ENCODE measurements at regions not wholly inside any gene's neighbourhood (a gene's known extent, or its start where the extent isn't known, plus 50 kb on each side); places are given as distances from the start of the nearest gene placed in this dataset.

DNA sequence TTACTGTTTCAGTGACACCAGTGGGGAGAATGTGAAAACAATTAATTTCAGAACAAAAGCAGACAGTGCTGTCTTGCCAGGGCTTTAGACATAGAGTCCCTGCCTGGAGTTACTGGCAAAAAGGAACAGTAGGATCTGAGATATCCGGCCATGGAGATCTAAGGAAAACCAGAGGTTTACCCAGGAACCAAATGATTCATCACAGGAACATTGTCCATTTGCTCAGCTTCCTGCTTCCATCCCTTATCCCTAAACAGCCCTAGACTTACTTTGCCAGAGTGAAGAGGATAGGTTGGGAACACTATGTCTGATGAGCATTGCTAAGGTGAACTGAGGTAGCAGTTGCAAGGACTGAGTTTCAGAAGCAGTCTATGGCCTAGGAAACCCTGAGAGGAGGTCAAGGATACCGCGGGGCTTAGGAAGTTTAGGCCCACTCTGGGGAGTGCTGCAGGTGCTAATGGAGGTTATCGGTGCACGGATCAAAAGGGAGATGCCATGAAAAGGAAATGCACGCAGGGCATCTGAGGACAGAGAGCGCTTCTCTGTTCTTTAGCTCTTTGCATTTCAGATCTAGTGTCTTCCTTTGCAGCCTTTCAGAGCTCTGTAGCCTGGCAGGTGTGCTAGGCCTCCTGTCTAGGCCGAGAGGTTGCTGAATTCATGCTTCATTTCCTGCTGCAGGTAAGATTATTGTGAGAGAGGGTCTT is 223.9 kb downstream of the CDCA7 start:
- no peaks in the 10 kb centered on the region for H3K27me3 ChIP-seq (ENCODE audit: low read depth, low read length)
- H3K4me1 ChIP-seq (ENCODE audit: control insufficient read depth in 1 of 2, insufficient read depth in 2 of 2, low read length in 2 of 2): no peaks in the 10 kb centered on the region
- no peaks in the 10 kb centered on the region for H3K9me3 ChIP-seq (ENCODE audit: control insufficient read depth in 1 of 2, low read length in 2 of 2)
- H3K27ac ChIP-seq (ENCODE audit: low read length): no peak overlapping the region
- H3K36me3 ChIP-seq (ENCODE audit: control insufficient read depth in 1 of 2, insufficient read depth in 2 of 2, low read length in 2 of 2): no peaks in the 10 kb centered on the region
- no peak overlapping the region for H3K4me3 ChIP-seq (ENCODE audit: low read depth in 1 of 2, low read length in 2 of 2)

DNA sequence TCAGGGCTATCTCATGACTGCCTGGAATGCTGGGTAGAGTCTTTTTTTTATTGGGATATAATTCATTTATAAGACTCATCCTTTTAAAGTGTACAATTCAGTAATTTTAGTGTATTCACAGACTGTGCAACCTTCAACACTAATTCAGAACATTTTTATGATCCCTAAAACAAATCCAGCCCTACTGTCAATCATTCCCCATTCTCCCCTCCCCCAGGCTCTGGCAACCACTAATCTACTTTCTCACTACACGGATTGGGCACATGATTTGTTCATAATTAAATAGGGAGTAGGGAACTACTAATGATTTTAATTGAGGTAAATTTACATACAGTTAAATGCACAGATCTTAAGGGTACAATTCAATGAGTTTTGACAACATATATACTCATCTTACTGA is 225.7 kb downstream of the CDCA7 start:
- no peaks in the 10 kb centered on the region for H3K27me3 ChIP-seq (ENCODE audit: low read depth, low read length)
- H3K4me1 ChIP-seq (ENCODE audit: control insufficient read depth in 1 of 2, insufficient read depth in 2 of 2, low read length in 2 of 2): no peaks in the 10 kb centered on the region
- H3K36me3 ChIP-seq (ENCODE audit: control insufficient read depth in 1 of 2, insufficient read depth in 2 of 2, low read length in 2 of 2): no peaks in the 10 kb centered on the region
- no peak overlapping the region for H3K27ac ChIP-seq (ENCODE audit: low read length)
- H3K4me3 ChIP-seq (ENCODE audit: low read depth in 1 of 2, low read length in 2 of 2): no peak overlapping the region
- H3K9me3 ChIP-seq (ENCODE audit: control insufficient read depth in 1 of 2, low read length in 2 of 2): no peaks in the 10 kb centered on the region

DNA sequence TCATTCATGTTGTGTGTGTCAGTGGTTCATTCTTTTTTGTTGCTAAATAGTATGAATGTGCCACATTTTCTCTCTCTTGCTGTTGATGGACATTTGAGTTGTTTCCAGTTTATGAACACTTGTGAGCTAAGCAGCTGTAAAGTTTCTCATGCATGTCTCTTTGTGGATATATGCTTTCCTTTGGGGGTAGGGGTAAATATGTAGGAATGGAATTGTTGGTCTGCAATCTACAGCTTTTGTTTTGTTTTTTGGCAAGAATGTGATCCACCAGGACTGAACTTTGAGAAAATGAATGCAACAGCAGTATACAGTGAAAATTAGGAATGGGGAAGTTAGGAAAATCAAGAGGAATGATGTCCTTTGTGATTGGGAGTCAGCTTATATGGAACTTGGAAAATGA is 226.3 kb downstream of the CDCA7 start:
- Histone ChIP-seq H3K36me3 (ENCODE audit: control insufficient read depth in 1 of 2, insufficient read depth in 2 of 2, low read length in 2 of 2) (no peaks in the 10 kb centered on the region), H3K27me3 (ENCODE audit: low read depth, low read length) (no peaks in the 10 kb centered on the region), H3K4me3 (ENCODE audit: low read depth in 1 of 2, low read length in 2 of 2) (no peak overlapping the region), H3K4me1 (ENCODE audit: control insufficient read depth in 1 of 2, insufficient read depth in 2 of 2, low read length in 2 of 2) (no peaks in the 10 kb centered on the region), H3K9me3 (ENCODE audit: control insufficient read depth in 1 of 2, low read length in 2 of 2) (no peaks in the 10 kb centered on the region), H3K27ac (ENCODE audit: low read length) (no peak overlapping the region)

DNA sequence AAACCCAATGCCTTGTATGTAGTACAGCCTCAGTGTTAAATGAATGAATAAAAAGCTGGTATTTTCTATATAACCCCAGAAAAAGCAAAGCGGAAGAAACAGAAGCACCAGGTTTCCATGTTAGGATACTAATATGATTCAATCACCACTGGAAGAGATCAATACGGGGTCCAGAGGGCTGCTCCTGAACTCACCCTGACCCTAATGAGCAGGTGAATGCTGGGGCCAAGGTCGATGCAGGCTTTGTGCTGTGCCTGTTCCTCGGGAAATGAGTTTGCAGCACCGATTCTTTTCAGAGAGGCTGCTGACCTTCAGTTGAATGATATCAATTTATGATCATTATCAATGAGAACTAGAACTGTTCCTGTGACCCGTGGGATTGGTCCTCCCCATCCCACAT is 228.5 kb downstream of the CDCA7 start:
- H3K36me3 ChIP-seq (ENCODE audit: control insufficient read depth in 1 of 2, insufficient read depth in 2 of 2, low read length in 2 of 2): no peaks in the 10 kb centered on the region
- no peak overlapping the region for H3K27ac ChIP-seq (ENCODE audit: low read length)
- no peaks in the 10 kb centered on the region for H3K4me1 ChIP-seq (ENCODE audit: control insufficient read depth in 1 of 2, insufficient read depth in 2 of 2, low read length in 2 of 2)
- H3K4me3 ChIP-seq (ENCODE audit: low read depth in 1 of 2, low read length in 2 of 2): no peak overlapping the region
- no peaks in the 10 kb centered on the region for H3K27me3 ChIP-seq (ENCODE audit: low read depth, low read length)
- no peaks in the 10 kb centered on the region for H3K9me3 ChIP-seq (ENCODE audit: control insufficient read depth in 1 of 2, low read length in 2 of 2)

DNA sequence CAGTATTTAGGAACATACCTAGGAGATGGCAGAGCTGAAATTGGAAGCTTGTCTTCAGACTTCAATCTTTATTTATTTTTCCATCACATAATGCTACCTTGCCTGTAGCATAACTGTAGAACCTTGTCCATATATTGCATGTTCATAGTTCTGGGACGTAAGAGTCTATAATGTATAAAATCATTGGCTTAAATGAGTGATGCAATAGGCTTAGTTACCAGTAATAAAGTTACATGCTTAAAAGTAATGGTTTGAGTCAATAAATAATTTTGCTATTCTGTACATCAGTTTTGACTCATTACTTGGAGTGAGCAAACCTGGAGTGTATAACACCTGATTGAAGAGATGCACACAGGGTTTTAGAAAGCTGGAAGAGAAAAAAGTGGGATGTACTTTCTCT is 229.3 kb downstream of the CDCA7 start:
- Histone ChIP-seq H3K4me1 (ENCODE audit: control insufficient read depth in 1 of 2, insufficient read depth in 2 of 2, low read length in 2 of 2) (no peaks in the 10 kb centered on the region), H3K27me3 (ENCODE audit: low read depth, low read length) (no peaks in the 10 kb centered on the region), H3K4me3 (ENCODE audit: low read depth in 1 of 2, low read length in 2 of 2) (no peak overlapping the region)

DNA sequence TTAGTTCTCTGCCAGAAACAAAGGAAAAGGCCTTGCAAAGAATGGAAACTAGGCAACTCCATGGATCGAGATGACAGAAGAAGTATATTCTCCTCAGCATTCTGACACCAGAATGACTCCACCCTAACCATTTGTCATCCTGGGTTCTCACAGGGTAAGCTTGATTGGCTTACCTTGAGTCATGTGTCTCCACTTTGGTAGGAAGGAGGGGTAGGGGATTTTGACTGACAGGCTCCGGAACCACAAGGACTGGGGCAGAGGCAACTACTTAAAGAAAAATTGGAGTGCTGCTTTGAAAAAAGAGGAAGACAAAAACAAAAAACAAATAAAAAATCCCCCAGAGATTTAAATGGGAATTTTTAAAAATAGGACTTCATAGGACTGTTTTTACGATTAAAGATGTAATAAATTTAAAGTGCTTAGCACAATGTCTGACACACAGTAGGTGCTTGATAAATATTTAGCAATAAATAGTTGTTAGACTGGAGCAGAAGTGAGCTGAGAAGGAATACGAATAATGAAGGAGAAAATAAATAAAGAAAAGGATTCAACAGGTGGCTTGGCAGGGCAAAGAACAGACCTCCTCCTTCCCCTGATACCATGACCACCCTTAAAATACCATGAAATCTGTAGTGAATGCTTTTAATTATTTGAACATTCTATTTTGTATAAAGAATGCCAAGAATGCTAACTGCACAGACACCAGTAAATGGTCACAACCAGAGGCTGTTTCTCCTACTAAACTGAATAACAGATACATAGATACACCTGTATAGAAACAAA is 230.2 kb downstream of the CDCA7 start:
- Histone ChIP-seq H3K36me3 (ENCODE audit: control insufficient read depth in 1 of 2, insufficient read depth in 2 of 2, low read length in 2 of 2) (no peaks in the 10 kb centered on the region), H3K27me3 (ENCODE audit: low read depth, low read length) (no peaks in the 10 kb centered on the region), H3K4me3 (ENCODE audit: low read depth in 1 of 2, low read length in 2 of 2) (no peak overlapping the region), H3K9me3 (ENCODE audit: control insufficient read depth in 1 of 2, low read length in 2 of 2) (no peaks in the 10 kb centered on the region), H3K27ac (ENCODE audit: low read length) (no peak overlapping the region), H3K4me1 (ENCODE audit: control insufficient read depth in 1 of 2, insufficient read depth in 2 of 2, low read length in 2 of 2) (no peaks in the 10 kb centered on the region)

More for the DNA sequence above, 229.3 kb downstream of the CDCA7 start:
- Histone ChIP-seq H3K27ac (ENCODE audit: low read length) (no peak overlapping the region), H3K9me3 (ENCODE audit: control insufficient read depth in 1 of 2, low read length in 2 of 2) (no peaks in the 10 kb centered on the region), H3K36me3 (ENCODE audit: control insufficient read depth in 1 of 2, insufficient read depth in 2 of 2, low read length in 2 of 2) (no peaks in the 10 kb centered on the region)

DNA sequence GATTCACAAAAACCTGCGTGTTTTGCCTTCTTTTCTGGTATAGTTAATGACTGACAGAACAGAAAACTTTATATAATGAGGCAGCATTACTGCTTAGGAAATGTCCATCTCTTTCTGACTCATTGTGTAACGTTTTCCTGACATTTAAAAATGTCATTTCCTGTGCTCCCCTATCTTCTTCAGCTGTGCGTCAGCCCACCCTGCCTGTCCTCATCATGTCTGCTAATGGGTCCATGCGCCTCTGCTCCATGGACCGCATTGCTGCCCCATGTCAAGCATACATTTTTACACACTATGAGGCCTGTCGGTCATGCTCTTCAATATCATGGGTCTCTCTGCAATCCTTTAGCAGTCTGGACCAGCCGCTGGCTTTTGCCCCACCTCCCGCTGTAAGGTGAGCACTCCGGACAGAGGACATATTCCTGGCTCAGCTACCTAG is 234.3 kb downstream of the CDCA7 start:
- H3K9me3 ChIP-seq (ENCODE audit: control insufficient read depth in 1 of 2, low read length in 2 of 2): no peaks in the 10 kb centered on the region
- no peaks in the 10 kb centered on the region for H3K27me3 ChIP-seq (ENCODE audit: low read depth, low read length)
- no peaks in the 10 kb centered on the region for H3K4me1 ChIP-seq (ENCODE audit: control insufficient read depth in 1 of 2, insufficient read depth in 2 of 2, low read length in 2 of 2)
- no peaks in the 10 kb centered on the region for H3K36me3 ChIP-seq (ENCODE audit: control insufficient read depth in 1 of 2, insufficient read depth in 2 of 2, low read length in 2 of 2)
- H3K27ac ChIP-seq (ENCODE audit: low read length): no peak overlapping the region
- no peak overlapping the region for H3K4me3 ChIP-seq (ENCODE audit: low read depth in 1 of 2, low read length in 2 of 2)

DNA sequence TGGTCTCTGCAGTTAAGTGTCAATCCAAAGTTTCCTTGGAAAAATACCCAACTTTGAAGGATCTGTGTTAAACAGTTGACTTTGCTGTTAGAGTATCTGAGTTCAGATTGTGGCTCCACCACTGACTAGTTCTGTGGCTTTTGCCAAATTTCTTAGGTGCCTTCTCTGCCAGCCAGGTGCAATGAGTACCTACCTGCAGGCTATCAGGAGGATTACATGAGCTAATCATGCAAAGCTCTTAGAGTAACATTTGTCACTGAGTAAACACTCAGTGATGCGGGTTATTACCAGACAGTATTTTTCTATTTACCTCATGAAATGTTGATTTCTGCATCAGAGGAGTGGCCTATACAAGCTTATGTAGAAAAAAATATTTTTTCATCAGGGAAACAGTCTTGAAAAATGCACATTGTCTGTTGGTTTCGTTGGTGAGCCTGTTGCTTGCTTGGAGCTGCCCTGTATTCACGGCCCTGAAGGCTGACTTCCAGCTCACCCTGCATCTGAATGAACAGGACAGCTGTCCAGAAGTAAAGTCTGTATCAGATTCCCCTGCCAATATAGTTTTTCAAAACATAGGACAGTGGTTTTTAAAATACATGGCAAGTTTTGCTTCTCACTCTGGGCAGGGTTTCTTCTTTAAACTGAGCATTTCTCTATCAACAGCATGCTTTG is 235.1 kb downstream of the CDCA7 start:
- Histone ChIP-seq H3K27ac (ENCODE audit: low read length) (no peak overlapping the region), H3K27me3 (ENCODE audit: low read depth, low read length) (no peaks in the 10 kb centered on the region), H3K4me1 (ENCODE audit: control insufficient read depth in 1 of 2, insufficient read depth in 2 of 2, low read length in 2 of 2) (no peaks in the 10 kb centered on the region), H3K4me3 (ENCODE audit: low read depth in 1 of 2, low read length in 2 of 2) (no peak overlapping the region), H3K36me3 (ENCODE audit: control insufficient read depth in 1 of 2, insufficient read depth in 2 of 2, low read length in 2 of 2) (no peaks in the 10 kb centered on the region), H3K9me3 (ENCODE audit: control insufficient read depth in 1 of 2, low read length in 2 of 2) (no peaks in the 10 kb centered on the region)

DNA sequence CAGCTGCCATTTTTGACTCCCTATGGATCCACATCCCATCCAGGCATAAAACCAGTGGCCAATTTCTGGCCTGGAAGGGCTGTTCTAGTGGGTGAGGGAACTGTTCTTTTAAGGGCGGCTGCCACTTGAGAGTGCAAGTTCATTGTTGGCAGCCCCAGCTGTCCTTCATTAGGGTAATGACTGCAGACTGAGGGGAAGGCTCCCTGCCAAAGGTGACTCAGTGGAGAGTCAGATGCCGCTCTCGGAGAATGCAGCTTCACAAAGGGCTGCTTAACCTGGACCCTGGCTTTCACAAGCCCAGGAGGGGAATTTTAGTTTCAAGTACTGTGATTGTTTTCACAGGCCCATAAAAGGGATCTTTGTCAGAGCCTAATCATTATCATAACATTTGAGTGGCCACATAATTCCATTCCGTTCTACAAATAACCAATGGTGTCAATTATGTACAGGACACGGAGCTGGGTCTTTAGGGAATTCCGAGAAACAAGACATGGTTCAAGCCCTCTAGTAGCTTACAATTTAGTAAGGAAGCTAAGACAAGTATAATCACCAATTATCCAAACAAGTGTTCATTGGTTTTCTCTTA is 235.7 kb downstream of the CDCA7 start:
- Histone ChIP-seq H3K9me3 (ENCODE audit: control insufficient read depth in 1 of 2, low read length in 2 of 2) (no peaks in the 10 kb centered on the region), H3K27ac (ENCODE audit: low read length) (no peak overlapping the region), H3K36me3 (ENCODE audit: control insufficient read depth in 1 of 2, insufficient read depth in 2 of 2, low read length in 2 of 2) (no peaks in the 10 kb centered on the region), H3K4me1 (ENCODE audit: control insufficient read depth in 1 of 2, insufficient read depth in 2 of 2, low read length in 2 of 2) (no peaks in the 10 kb centered on the region), H3K27me3 (ENCODE audit: low read depth, low read length) (no peaks in the 10 kb centered on the region), H3K4me3 (ENCODE audit: low read depth in 1 of 2, low read length in 2 of 2) (no peak overlapping the region)

DNA sequence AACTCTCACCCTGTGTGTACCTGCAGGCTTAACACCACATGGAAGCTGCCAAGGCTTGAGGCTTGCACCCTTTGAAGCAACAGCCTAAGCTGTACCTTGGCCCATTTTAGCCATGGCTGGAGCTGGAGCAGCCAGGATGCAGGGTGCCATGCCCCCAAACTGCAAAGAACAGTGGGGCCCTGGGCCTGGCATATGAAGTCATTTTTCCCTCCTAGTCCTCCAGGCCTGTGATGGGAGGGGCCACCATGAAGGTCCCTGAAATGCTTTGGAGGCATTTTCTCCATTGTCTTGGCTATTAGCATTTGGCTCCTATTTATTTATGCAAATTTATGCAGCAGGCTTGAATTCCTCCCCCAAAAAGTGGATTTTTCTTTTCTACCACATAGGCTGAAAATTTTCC is 238.4 kb downstream of the CDCA7 start:
- Histone ChIP-seq H3K4me1 (ENCODE audit: control insufficient read depth in 1 of 2, insufficient read depth in 2 of 2, low read length in 2 of 2) (no peaks in the 10 kb centered on the region), H3K9me3 (ENCODE audit: control insufficient read depth in 1 of 2, low read length in 2 of 2) (no peaks in the 10 kb centered on the region), H3K27ac (ENCODE audit: low read length) (no peak overlapping the region), H3K4me3 (ENCODE audit: low read depth in 1 of 2, low read length in 2 of 2) (no peak overlapping the region), H3K27me3 (ENCODE audit: low read depth, low read length) (no peaks in the 10 kb centered on the region), H3K36me3 (ENCODE audit: control insufficient read depth in 1 of 2, insufficient read depth in 2 of 2, low read length in 2 of 2) (no peaks in the 10 kb centered on the region)

DNA sequence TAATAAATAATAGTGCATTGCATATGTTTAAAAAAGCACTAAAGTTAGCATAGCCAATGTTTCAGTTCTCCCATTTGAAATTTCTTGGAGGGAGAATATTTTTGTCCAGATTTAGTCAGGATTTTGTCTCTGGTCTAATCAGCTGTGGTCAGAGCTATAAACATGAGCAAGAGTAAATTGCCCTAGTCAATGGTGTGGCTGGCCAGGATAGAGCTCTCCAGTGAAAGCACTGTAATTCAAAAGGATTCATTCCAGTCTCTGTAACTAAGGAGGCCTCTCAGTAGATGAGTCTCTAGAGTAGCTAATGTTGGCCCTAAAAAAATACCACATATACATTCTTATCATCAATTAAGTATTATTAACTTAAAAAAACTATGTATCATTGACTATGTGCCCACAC is 241.6 kb downstream of the CDCA7 start:
- peaks cover 0 to under 1% of the 10 kb centered on the region in 2 donors for H3K9me3 ChIP-seq (ENCODE audit: control insufficient read depth in 1 of 2, low read length in 2 of 2)
- no peaks in the 10 kb centered on the region for H3K4me1 ChIP-seq (ENCODE audit: control insufficient read depth in 1 of 2, insufficient read depth in 2 of 2, low read length in 2 of 2)
- H3K36me3 ChIP-seq (ENCODE audit: control insufficient read depth in 1 of 2, insufficient read depth in 2 of 2, low read length in 2 of 2): no peaks in the 10 kb centered on the region
- H3K27me3 ChIP-seq (ENCODE audit: low read depth, low read length): no peaks in the 10 kb centered on the region
- H3K4me3 ChIP-seq (ENCODE audit: low read depth in 1 of 2, low read length in 2 of 2): no peak overlapping the region
- no peak overlapping the region for H3K27ac ChIP-seq (ENCODE audit: low read length)

All from muscle layer of duodenum (tissue), 2 donors.